ENCODE measurements at regions not wholly inside any gene's neighbourhood (a gene's known extent, or its start where the extent isn't known, plus 50 kb on each side); places are given as distances from the start of the nearest gene placed in this dataset.

DNA sequence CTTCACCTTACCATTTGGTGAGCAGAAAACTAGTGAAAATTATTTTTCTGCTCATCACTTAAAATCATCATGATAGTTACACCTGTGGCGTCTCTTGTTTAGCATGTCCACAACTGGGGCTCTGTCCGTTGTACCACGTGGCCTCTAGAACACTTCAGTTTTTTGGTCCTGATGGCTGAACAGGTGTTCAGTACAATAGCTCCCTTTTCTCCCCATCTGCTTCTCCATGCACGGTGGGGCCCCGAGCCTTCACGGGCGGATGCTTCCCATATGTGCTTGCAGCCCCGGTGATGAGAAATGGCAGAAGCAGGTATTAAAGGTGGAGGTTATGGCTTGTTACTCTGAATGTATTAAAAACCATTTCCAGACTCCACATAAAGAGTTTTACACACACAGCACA is 304.1 kb downstream of the CWC27 start (continued):
- TF ChIP-seq, protein P1, sequence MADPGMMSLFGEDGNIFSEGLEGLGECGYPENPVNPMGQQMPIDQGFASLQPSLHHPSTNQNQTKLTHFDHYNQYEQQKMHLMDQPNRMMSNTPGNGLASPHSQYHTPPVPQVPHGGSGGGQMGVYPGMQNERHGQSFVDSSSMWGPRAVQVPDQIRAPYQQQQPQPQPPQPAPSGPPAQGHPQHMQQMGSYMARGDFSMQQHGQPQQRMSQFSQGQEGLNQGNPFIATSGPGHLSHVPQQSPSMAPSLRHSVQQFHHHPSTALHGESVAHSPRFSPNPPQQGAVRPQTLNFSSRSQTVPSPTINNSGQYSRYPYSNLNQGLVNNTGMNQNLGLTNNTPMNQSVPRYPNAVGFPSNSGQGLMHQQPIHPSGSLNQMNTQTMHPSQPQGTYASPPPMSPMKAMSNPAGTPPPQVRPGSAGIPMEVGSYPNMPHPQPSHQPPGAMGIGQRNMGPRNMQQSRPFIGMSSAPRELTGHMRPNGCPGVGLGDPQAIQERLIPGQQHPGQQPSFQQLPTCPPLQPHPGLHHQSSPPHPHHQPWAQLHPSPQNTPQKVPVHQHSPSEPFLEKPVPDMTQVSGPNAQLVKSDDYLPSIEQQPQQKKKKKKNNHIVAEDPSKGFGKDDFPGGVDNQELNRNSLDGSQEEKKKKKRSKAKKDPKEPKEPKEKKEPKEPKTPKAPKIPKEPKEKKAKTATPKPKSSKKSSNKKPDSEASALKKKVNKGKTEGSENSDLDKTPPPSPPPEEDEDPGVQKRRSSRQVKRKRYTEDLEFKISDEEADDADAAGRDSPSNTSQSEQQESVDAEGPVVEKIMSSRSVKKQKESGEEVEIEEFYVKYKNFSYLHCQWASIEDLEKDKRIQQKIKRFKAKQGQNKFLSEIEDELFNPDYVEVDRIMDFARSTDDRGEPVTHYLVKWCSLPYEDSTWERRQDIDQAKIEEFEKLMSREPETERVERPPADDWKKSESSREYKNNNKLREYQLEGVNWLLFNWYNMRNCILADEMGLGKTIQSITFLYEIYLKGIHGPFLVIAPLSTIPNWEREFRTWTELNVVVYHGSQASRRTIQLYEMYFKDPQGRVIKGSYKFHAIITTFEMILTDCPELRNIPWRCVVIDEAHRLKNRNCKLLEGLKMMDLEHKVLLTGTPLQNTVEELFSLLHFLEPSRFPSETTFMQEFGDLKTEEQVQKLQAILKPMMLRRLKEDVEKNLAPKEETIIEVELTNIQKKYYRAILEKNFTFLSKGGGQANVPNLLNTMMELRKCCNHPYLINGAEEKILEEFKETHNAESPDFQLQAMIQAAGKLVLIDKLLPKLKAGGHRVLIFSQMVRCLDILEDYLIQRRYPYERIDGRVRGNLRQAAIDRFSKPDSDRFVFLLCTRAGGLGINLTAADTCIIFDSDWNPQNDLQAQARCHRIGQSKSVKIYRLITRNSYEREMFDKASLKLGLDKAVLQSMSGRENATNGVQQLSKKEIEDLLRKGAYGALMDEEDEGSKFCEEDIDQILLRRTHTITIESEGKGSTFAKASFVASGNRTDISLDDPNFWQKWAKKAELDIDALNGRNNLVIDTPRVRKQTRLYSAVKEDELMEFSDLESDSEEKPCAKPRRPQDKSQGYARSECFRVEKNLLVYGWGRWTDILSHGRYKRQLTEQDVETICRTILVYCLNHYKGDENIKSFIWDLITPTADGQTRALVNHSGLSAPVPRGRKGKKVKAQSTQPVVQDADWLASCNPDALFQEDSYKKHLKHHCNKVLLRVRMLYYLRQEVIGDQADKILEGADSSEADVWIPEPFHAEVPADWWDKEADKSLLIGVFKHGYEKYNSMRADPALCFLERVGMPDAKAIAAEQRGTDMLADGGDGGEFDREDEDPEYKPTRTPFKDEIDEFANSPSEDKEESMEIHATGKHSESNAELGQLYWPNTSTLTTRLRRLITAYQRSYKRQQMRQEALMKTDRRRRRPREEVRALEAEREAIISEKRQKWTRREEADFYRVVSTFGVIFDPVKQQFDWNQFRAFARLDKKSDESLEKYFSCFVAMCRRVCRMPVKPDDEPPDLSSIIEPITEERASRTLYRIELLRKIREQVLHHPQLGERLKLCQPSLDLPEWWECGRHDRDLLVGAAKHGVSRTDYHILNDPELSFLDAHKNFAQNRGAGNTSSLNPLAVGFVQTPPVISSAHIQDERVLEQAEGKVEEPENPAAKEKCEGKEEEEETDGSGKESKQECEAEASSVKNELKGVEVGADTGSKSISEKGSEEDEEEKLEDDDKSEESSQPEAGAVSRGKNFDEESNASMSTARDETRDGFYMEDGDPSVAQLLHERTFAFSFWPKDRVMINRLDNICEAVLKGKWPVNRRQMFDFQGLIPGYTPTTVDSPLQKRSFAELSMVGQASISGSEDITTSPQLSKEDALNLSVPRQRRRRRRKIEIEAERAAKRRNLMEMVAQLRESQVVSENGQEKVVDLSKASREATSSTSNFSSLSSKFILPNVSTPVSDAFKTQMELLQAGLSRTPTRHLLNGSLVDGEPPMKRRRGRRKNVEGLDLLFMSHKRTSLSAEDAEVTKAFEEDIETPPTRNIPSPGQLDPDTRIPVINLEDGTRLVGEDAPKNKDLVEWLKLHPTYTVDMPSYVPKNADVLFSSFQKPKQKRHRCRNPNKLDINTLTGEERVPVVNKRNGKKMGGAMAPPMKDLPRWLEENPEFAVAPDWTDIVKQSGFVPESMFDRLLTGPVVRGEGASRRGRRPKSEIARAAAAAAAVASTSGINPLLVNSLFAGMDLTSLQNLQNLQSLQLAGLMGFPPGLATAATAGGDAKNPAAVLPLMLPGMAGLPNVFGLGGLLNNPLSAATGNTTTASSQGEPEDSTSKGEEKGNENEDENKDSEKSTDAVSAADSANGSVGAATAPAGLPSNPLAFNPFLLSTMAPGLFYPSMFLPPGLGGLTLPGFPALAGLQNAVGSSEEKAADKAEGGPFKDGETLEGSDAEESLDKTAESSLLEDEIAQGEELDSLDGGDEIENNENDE (IDR thresholded peaks at IDR 0.05; ENCODE audit: insufficient replicate concordance, low read length): no peak
- no peak for TF ChIP-seq SP4 (IDR thresholded peaks at IDR 0.05; ENCODE audit: low read length)
- TF ChIP-seq KDM4A (IDR thresholded peaks at IDR 0.05; ENCODE audit: low read depth, low read length, severe bottlenecking): no peak
- no peak for TF ChIP-seq SUZ12 (IDR thresholded peaks at IDR 0.05; ENCODE audit: low read length)
- no peak for TF ChIP-seq CBX8 (IDR thresholded peaks at IDR 0.05; ENCODE audit: borderline replicate concordance, low read depth, low read length)
- no peak for TF ChIP-seq ZNF274 (IDR thresholded peaks at IDR 0.05; ENCODE audit: borderline replicate concordance, extremely low read depth, low read length)
- no peak for TF ChIP-seq CHD1 (IDR thresholded peaks at IDR 0.05; ENCODE audit: low read depth, low read length)
- no peak for TF ChIP-seq RNF2 (IDR thresholded peaks at IDR 0.05; ENCODE audit: borderline replicate concordance, low read depth, low read length, missing control alignments, poor library complexity, severe bottlenecking)
- TF ChIP-seq YY1 (IDR thresholded peaks at IDR 0.05; ENCODE audit: low read depth, low read length): no peak
- TF ChIP-seq, protein P2, sequence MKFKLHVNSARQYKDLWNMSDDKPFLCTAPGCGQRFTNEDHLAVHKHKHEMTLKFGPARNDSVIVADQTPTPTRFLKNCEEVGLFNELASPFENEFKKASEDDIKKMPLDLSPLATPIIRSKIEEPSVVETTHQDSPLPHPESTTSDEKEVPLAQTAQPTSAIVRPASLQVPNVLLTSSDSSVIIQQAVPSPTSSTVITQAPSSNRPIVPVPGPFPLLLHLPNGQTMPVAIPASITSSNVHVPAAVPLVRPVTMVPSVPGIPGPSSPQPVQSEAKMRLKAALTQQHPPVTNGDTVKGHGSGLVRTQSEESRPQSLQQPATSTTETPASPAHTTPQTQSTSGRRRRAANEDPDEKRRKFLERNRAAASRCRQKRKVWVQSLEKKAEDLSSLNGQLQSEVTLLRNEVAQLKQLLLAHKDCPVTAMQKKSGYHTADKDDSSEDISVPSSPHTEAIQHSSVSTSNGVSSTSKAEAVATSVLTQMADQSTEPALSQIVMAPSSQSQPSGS (IDR thresholded peaks at IDR 0.05; ENCODE audit: low read length): no peak
- no peak for TF ChIP-seq POU5F1 (IDR thresholded peaks at IDR 0.05; ENCODE audit: low read depth, low read length)

Data from H1 (cell line).